Uterus (tissue), 2 donors: ENCODE measurements at regions not wholly inside any gene's neighbourhood (a gene's known extent, or its start where the extent isn't known, plus 50 kb on each side); places are given as distances from the start of the nearest gene placed in this dataset.

Experiments
- CTCF ChIP-seq, 4 experiments: fragments of 200-600 bp in 2 of 4; fragments of 450-650 bp in 2 of 4; sonication (generic) in 2 of 4; IDR thresholded peaks; one replicate each; pipeline ENCODE4 v1.5.1; 2016 to 2019; ENCODE audit warnings: antibody characterized with exemption in 4 of 4, mild to moderate bottlenecking in 2 of 4, moderate library complexity in 1 of 4
- POLR2A ChIP-seq, 2 donors: fragments of 450-650 bp; IDR thresholded peaks; one replicate each; pipeline ENCODE4 v1.6.1; 2016; ENCODE audit warnings: antibody characterized with exemption in 2 of 2, mild to moderate bottlenecking in 1 of 2, moderate library complexity in 1 of 2

- TF ChIP-seq CTCF (IDR thresholded peaks at IDR 0.05) (no peak), POLR2A (IDR thresholded peaks at IDR 0.05) (no peak)
Observed at GRCh38 chr1:108064255-108064654, 99.3 kb upstream of the VAV3 start.
